NCI-H1092 treated with DMSO at 0.1 percent for 48 hours (cell line): ENCODE measurements at regions not wholly inside any gene's neighbourhood (a gene's known extent, or its start where the extent isn't known, plus 50 kb on each side); places are given as distances from the start of the nearest gene placed in this dataset.

Experiments
- DNase-seq: peaks from one replicate; lab custom pipeline; 2025; lab: John Stamatoyannopoulos, UW

DNA sequence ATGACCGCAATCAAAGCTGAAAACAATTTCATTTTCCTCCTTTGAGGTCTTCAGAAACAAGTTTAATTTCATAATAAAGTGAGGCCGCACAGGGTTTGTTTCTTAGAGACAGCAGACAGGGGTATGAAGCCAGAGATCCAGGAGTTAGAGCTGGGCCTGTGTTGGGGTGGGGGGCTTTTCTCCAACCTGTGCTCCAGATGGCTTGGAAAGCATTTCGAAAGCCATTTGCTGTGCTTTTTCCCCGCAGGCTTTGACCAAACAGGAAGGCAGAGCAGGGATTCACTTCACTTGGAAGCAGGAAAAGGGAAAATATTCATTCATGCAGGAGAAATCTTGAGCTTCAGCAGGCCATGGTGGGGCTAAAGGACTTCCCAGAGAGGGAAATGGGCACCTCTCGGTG, 617.4 kb downstream of the SOX6 start:
- no peak for DNase-seq

GRCh38 chr11:15742626-15743519, 613.5 kb downstream of the SOX6 start:
- DNase-seq, result peak; percentile 71

GRCh38 chr11:15744693-15745092, 611.7 kb downstream of the SOX6 start:
- no peak for DNase-seq

DNA sequence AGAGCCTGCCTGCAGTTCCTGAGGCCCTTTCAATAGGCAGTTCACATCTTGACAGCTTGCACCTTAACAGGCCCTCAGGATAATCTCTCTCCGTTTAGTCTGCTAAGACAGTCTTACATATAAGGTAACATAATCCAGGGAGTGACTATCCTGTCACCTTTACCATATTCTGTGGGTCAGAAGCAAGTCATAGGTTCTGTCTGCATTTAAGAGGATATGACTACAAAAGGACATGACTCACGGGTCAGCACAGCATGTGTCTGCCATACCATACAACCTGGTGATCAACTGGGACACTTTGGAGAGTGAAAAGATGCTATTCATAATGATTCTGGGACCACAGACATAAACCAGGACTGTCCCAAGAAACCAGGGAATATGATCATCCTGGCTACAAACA, 611.1 kb downstream of the SOX6 start:
- no peak for DNase-seq

GRCh38 chr11:15747671-15748070, 608.7 kb downstream of the SOX6 start:
- DNase-seq, result no peak

- no peak for DNase-seq
These were observed 608.2 kb downstream of the SOX6 start for GRCh38 chr11:15748132-15748531.

DNA sequence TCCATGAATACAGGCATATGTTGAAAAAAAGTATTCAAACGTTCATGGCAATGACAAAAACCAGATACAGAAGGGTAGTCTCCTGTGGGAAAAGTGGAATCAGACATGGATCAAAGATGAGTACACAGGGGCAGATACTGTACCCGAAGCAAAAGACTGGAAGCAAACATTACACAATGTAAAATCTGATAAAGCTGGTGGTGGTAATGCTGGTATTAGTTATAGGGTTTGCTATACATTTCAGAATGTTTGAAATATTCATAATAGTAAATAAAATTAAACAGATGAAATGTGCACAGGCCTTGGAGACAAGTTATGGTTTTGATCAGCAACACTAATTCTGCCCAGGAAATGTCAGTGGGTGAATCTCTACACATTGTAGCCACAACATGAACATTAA, 607.6 kb downstream of the SOX6 start:
- no peak for DNase-seq

GRCh38 chr11:15750535-15751308, 605.6 kb downstream of the SOX6 start:
- peak; percentile 85 for DNase-seq

GRCh38 chr11:15754221-15754620, 602.1 kb downstream of the SOX6 start:
- no peak for DNase-seq

DNA sequence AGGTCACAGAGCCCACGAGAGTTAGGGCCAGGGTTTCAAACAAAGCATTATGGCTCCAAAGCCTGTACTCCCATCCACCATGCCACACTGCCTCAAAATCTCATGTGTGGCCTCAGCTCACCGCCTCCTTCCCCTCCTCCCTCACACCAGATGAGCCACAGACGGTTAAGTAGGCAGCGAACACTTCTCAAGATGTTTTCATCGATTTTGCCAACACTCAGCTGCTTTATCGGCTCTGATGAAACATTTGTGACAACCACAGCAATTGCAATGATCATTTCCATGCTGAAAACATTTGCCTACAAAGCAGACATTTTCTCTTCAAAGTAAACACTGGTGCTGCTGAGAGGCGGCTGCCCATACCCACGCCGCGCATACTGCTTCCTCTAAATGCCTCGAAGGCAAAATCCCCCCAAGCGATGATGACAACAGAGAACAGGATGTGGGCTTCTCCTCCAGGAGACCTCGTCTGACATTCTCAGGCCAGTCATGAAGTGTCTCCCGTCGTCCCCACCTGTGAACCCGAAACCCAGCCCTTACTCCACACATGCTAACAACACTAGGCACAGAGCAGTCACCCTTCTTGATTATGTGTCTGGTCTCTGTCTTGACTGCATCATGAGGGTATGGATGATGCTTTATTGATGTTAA, 599.2 kb downstream of the SOX6 start:
- DNase-seq, result no peak

- DNase-seq, result no peak
These were observed 597.4 kb downstream of the SOX6 start for GRCh38 chr11:15758857-15759465.

DNA sequence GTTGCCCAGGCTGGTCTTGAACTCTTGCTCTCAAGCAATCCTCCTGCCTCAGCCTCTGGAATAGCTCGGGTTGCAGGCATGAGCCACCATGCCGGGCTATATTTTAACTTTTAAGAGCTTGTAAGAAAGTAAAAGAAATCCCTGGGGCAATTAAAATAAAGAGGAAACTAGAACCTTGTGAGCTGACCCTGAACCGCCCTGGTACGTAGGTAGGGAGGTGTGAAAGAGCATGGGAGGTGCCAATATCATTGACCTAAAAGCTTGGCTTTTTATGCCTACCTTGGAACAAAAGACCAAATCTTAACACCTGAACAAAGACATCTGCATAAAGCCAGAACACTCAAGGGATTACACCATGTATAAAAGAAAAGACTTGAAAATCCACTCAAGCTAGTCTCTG, 595.1 kb downstream of the SOX6 start:
- DNase-seq, result no peak

GRCh38 chr11:15764326-15764725, 592.0 kb downstream of the SOX6 start:
- no peak for DNase-seq

- DNase-seq, result no peak
These were observed 591.4 kb downstream of the SOX6 start for GRCh38 chr11:15764948-15765347.

GRCh38 chr11:15765530-15765929, 590.8 kb downstream of the SOX6 start:
- DNase-seq, result no peak

DNA sequence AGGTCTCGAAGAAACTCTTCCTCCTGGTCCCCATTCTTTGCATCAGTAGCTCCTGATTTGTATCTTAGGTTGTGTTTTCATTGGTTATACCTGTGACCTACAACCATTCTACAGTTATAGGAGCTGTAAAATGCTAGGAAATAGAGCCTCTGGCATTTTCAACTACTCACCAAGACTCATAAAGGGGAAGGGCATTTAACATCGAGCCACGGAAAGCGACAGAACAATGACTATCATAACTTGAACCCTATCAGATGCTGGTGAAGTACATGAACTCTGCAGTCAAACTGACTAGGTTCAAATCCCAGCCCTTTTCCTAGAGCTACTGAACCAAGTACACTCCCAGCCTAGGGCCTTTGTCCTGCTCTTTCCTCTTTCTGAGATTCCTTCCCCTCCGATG, 588.0 kb downstream of the SOX6 start:
- DNase-seq, result no peak

DNA sequence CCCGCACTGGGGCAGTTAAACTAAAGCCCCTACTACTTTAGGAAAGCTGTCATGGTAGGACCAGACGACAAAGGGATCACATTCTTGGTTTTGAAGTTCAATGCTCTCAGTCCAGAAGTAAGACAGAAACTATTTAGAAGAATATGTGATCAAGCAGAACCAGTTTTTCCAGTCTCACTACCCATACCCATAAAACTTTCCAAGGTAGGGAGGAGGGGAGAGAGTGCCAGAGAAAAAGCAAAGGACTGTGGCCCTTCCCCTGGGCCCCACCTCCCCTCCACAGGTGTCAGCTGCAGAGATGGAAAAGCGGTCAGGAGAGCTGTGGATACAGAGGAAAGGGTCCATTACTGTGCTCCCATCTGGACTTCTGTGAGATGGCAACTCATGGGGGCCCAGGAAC, 587.1 kb downstream of the SOX6 start:
- DNase-seq, result no peak

GRCh38 chr11:15770798-15771414, 585.4 kb downstream of the SOX6 start:
- DNase-seq, result peak; percentile 48

GRCh38 chr11:15772547-15772946, 583.8 kb downstream of the SOX6 start:
- DNase-seq, result no peak

DNA sequence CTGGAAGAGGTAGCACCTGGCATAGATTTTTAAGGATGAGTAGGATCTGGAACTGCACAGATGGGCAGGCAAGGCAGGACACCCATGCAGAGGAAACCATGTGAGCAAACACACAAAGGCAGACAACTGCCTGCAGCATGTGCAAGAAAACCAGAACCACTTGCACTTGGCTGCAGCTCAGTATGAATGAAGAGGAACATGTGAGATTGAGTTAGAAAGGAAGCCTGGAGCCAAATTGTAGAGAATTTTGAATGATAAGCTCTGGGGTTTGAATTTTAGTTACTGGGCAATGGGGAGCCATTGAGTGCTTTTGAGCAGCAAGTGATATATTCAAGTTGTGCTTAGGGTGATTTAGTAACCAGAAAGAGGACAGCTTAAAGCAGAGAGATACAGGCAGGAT, 583.4 kb downstream of the SOX6 start:
- no peak for DNase-seq

GRCh38 chr11:15773476-15774387, 582.6 kb downstream of the SOX6 start:
- DNase-seq, result no peak
